Activated naive CD4-positive, alpha-beta T cell treated with Interleukin-2 at 50 U/mL for 16 hours (primary cell): ENCODE measurements at regions not wholly inside any gene's neighbourhood (a gene's known extent, or its start where the extent isn't known, plus 50 kb on each side); places are given as distances from the start of the nearest gene placed in this dataset.

Source experiments
- DNase-seq: peaks from one replicate; pipeline ENCODE4 v3.0.0-alpha.2; 2020

DNA sequence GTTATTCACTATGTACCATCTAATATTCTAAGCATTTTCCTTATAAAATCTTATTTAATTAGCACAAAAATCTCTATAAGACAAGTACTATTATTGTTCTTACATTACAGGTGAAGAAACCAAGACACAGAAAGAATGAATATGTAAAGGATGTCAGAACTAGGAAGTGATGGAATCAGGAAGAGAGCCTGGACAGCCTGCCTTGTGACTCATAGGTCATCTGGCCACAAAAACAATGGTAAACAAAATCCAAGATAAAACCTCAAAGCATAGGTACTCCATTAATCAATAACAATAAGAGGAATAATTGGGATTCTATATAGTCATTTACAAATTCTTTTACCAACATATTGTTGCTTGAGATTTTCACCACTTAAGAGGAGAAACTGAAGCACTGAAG lies 505.4 kb upstream of the PIK3C3 start:
- no peak for DNase-seq

DNA sequence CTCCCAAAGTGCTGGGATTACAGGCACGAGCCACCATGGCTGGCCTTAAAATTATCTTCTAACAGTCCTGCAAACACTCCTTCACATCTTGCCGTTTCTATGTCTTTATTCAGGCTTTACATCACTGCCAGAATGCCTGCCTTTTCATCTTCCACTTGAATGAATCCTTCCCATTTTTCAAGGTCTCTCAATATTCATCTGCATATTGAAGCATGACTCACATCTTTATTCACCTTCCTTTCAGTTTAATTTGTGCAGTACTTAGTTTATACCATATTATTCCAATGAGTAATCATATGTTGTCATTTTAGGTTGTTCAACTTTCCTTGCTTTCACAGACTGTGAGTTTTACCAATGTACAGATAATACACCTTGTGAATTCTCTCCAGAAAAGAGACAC lies 510.1 kb upstream of the PIK3C3 start:
- no peak for DNase-seq

DNA sequence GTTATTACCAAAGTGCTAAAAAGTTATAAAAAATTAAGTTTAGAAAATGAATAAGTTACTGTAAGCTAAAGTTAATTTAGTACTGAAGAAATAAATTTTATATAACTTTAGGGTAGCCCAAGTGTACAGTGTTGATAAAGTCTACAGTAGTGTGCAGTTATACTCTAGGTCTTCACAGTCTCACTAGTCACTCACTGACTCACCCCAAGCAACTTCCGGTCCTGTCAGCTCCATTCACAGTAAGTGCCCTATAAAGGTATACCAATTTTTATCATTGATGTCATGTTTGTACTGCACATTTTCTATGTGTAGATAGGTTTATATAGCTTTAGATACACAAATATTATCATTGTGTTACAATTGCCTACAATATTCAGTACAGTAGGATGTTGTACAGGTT lies 518.3 kb upstream of the PIK3C3 start:
- DNase-seq, result no peak

DNA sequence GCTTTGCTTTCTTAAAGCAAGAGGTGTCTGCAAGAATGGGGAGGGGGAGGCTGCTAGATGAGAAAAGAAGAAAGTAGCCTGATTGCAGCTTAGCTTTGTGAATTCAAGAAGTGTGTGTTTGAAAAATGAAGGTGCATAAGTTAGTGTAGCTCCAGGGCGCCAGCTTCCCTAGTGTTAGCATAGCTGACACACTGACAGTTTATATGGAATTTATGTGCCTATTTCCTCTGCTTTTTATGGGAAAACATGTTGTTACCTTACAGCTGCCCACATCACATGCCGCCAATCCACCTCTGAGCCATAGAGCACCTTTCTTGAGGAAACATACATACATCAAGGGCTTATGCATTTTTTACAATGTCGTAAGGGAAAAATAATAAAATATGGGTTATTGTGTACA lies 536.4 kb upstream of the PIK3C3 start:
- DNase-seq, result no peak

DNA sequence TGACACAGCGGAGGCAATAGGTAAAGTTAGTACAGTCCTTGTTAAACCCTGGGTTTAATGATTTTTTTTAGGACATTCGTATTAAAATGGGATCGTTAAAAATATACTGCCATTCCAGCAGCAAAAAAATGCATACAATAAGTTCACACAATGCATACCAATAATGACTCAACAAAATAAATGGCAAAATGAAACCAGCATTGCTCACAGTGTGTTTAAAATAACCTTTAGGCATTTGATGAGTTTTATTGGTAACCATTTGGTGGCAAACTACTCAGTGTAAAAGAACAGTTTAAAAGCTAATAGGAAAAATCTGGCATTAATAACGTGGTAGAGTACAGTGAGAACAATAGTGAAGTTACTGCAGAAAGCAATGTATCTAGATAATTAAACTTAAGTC lies 539.0 kb upstream of the PIK3C3 start:
- no peak for DNase-seq

DNA sequence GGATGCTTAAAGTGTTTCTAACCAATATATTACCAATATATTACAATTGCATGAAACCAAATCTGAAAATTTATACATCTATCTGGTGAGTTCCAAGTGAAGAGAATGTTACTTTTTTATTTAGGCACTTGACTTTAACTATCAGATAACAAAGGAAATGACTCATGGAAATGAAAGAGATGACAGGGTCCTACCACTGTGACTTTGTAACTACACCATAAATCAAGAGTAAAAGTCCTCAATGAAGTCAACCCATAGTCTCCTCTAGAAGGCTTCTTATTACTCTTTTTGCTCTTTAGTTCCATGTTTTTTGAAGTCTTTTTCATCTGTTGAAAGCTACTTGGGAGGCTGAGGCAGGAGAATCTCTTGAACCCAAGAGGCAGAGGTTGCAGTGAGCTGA lies 545.0 kb upstream of the PIK3C3 start:
- no peak for DNase-seq

DNA sequence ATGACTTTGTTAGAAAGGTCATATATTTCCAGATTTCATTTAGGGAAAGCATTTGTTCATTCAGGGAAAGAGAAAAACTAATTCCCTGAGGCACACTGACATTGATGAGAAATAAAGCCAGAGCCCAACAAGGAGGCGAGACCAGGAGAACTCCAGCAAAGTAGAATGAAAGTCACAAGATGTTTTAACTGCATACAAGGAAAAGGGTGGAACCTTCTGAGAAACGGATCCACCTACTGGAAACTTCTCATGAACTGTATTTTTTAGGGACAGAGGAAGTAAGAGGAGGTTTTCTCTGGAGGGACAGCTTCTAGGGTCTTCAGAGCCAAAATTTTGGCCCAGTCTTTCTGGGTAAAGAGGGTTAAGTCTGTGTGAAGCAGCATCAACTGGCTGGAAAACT lies 548.2 kb upstream of the PIK3C3 start:
- no peak for DNase-seq

DNA sequence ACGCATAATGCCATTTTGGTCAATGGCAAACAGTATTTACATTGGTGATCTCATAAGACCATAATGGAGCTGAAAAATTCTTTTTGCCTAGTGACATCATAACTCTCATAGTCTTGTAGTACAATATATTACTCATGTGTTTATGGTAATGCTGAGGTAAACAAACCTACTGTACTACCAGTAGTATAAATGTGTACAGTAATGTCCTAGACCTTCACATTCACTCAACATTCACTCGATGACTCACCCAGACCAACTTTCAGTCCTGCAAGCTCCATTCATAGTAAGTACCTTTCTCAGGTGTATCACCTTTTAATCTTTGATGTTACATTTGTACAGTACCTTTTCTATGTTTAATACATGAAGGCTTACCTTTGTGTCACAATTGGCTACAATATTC lies 558.2 kb upstream of the PIK3C3 start:
- no peak for DNase-seq

DNA sequence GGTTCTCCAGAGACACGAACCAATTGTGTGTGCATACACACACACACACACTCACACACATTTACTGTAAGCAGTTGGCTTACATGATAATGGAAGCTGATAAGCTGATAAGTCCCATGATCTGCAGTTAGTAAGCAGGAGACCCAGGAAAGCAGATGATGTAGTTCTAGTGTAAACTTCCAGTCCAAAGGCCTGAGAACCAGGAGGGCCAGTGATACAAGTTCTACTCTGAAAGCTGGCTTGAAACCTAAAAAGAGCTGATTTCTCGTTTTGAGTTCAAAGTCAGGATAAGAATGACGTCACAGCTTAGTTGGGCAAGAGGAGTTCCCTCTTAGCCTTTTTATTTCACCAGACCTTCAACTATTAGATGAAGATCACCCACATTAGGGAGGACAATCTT lies 558.8 kb upstream of the PIK3C3 start:
- DNase-seq, result no peak

DNA sequence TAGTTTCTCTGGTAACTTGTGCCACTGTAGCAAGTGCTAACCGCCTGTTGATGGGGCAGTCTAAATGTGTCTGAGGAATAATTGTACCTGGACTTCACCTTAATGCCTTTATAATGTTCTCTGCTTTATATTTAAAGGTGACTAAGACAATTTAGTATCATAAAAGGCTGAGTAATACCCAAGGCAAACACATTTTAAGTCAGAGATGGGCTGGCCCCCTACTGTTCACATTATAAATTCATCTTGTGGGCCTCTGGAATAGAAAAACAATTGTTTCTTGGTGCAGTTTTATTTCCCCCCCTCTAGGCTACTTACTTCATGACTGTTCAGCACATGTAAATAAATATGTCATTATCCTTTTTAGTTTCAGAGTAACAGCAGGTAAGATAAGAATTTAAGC lies 559.3 kb upstream of the PIK3C3 start:
- no peak for DNase-seq

DNA sequence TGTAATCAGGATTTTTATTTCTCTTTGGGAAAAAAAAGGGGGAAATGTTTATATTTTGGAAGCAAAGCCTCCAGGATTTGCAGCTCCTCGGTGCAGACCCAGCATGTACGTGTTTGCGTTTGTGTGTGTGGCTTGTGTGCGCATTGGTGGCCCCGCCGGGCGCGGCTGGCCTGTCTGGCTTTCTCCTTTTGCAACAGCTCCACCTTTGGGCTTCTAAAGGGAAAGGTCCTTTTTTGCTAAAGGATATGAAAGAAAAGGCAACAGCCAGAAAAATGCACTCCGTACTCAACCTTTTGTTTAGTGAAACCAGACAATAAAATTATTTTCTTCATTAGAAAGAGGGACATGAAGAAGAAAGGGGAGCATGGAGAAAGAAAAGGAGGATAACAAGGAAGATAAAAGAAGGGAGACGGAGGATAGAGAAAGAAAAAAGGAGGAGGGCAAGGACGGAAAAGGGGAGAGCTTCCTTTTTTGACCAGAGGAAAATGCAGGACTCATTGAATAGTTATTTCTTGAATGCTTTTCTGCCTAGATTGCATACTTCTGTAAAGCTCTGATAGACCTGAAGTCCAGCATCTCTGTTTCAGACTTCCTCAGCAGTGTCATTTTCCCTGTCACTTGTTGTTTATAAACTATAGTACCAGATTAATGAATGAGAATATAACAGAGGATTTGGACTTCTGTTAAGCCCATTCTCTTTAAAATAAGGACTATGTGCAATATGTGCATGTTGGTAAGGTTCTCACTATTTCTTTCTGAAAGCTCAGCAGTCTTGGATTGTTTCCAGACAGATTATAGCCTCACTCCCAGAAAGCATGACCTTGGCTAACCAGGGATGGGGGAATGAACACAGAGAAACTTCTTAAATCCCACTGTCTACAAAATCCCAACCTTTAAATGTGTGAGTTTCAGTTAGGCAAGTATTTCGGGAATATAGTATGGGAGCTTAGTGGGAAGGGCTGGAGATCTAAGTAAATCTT lies 563.1 kb upstream of the PIK3C3 start:
- DNase-seq, result no peak

DNA sequence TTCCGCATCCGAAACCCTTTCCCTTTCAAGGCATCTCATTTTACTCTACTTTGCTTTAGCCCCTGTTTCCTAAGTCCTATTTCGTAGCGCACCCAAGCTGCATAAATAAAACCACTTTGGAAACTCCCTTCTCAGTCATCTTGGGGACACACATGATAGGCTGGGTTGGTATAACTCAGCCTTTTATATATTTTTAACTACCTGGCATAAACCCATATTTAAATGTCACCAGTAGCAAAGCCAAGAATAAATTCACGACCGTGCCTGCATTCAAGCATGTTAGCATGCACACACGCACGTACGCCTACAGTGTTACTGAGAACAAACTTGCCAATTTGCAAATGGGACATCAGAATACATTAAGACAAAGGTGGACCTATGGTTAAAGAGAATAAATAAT lies 564.7 kb upstream of the PIK3C3 start:
- no peak for DNase-seq

DNA sequence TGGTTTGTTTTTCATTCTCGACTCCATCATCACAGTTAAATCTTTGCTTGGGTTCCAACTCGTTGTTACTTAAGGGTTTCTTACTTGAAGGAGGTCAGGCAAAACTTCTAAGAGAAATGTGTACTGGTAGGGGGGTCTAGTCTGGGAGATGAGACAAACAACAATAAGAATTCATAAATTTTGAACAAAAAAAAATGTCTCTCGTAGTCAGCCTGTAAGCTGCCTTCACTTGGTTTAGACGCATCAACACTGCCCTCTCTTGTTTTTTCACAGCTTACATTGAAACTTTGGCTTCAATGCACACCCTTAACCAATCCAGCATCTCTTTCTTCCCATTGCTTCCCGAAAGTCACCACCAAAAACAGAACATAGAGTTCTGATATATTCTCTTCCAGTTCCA lies 576.4 kb upstream of the PIK3C3 start:
- no peak for DNase-seq

DNA sequence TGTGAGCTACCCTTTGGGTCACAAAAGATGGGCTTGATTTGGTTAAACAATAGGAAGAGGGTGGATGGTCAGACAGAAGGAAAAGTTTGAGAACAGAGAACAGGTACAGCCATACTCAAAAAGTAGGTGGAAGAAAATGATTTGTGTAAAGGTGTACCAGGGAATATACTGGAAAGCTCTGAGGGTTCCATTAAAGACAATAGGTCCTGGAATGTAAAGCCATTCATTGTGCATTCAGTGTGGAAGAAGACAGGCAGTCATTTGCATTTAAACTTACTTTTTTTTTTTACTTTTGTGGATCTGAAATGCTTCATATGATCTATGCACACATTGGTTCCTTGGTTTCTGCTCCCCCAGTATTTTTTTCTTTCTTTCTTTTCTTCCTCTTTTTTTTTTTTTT lies 581.4 kb upstream of the PIK3C3 start:
- no peak for DNase-seq

DNA sequence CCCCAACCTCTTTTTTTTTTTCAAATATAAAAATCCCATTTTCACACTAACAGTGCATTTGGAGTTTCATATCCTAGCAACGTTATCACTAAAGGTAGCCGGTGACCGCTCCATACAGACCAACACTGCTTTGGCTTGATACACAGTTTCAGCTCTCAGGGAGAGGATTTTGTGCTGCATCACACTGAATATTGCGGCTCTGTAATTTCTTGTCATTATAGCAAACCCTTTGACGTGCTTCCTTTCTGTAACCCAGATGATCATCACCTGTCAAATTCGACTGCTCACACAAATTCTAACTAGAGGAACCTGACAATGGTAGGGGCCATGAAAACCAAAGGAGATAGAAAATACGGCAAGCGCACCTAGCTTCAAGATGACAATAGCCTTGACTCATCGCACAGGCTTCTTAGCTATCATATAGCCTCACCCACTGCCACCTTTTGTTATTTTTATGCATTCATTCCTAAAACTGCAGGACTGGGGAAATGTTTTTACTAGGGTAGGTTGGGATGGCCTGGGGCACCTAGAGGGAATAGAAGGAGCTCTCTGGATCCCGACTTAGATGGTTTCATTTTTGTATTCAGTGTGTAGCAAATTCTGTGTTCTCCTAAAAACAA lies 582.9 kb upstream of the PIK3C3 start:
- DNase-seq, result no peak

DNA sequence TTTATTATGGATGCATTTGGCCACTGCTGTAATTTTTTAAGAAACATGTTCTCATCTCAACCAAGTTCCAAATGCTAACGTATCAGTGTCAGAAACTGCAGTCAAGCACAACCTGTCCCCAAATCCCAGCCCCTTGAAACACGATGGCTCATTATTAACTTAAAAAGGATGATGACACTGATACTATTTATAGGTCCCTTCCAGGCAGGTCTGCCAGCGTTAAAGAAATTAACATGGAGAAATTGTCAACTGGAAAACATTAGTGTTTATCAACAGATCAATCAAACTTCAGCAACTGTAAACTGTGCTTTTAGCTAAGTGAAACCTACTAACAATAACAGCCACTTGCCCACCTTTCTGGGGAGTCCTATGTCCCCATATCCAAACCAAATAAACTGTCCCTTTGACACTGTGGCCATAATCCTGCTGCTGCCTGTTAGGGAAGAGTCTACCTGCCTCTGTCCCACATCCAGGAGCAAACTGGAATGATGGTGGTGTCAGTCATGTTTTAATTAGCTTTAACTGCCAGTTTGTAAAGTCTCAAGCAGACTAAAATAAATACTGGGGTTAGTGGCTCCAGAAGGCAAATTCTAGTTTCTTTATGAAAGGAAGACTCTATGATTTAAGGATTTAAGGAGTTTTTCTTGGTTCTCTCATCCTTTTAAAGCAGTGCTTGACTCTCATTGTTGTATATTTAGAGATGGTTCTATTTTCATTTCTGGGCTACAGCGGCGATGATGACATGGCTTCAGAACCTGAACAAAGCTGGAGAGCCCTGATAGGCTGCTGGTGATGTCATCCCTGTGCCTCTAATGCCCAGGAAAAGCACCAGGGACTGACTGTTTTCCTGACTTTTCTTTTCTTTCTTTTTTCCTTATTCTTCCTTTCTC lies 583.6 kb upstream of the PIK3C3 start:
- no peak for DNase-seq

DNA sequence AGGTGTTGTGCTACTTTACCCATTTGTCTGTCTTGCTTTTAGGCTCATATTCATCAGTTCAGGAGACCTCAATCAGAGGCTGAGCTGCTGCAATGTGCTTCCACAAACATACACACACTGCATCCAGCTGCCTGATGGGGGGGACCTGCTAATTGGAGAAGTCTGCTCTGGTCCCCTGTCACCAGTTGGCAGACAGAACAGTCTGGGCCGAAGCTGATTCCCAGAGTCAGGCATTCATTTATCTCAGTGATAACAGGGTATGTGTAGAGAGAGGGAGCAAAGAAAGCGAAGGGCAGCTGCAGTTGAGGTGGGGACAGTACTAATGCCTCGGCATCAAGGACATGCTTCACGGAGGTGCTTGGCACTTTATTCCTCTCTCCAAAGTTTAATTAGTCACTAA lies 584.3 kb upstream of the PIK3C3 start:
- no peak for DNase-seq

DNA sequence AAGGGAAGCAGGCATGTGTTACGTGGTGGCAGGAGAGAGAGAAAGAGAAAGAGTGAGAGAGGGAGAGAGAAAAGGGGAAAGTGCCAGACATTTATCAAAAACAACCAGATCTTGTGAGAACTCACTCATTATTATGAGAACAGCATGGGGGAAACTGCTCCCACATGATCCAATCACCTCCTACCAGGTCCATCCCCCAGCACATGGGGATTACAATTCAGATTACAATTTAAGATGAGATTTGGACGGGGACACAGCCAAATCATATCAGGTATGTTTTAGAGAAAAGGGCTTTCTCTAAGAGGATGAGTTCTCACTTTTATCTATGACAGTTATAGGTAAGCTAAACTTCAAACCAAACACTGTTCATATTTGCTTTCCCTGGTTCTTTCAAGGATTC lies 597.3 kb upstream of the PIK3C3 start:
- no peak for DNase-seq

DNA sequence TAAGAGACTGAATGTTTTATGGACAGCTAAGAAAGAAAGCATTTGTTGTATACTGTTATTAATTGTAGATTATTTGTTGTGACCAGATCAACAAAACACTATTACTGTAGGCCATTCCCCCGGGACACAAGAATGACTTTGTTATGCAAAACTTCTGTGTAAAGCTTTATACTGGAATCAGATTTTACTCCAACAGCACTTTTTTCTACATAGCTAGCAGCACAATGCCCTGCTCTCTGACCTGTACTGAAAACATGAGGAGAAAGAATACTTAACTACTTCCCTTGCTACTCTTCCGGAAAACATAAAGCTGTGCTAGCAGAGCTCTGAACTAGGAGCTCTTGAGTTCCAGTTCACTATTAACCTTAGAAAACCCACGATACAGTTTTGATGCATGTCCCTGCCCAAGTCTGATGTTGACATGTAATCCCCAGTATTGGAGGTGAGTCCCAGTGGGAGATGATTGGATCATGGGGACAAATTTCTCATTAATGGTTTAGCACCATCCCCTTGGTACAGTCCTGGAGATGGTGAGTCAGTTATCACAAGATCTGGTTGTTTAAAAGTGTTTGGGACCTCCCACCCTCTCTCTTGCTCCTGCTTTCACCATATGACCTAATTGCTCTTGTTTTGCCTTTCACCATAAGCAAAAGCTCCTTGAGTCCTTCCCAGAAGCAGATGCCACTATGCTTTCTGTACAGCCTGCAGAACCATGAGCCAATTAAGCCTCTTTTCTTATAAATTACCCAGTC lies 601.1 kb upstream of the PIK3C3 start:
- DNase-seq, result no peak

DNA sequence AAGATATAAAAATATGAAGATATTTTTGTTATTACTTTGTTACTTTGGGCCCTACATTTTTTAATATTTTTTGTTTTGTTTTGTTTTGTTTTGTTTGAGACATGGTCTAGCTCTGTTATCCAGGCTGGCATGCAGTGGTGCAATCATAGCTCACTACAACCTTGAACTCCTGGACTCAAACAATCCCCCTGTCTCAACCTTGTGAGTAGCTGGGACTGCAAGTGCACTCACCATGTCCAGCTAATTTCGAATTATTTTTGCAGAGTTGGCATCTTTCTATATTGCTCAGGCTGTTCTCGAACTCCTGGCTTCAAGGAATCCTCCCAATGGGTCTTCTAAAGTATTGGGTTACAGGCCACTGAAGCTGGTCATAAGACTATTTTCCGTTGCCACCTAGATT lies 603.6 kb upstream of the PIK3C3 start:
- no peak for DNase-seq

DNA sequence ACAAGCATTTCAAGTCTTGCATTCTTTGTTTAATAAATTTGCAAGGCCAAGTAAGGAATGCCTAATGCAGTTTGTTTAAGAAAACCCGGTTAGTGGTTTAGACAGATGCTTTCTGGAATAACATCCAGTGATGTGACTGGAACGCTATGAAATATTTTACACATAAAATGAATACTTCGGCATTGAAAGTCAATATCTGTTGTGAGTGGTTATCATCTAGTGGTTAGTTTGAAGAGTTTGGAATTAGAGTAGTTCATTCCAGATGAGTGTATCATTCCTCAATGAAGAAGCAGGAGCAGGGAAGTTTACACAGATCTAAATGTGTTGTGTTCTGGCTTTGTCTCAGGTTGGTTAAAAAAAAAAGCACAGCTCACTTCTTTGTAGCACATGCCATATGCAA lies 608.0 kb upstream of the PIK3C3 start:
- DNase-seq, result no peak

DNA sequence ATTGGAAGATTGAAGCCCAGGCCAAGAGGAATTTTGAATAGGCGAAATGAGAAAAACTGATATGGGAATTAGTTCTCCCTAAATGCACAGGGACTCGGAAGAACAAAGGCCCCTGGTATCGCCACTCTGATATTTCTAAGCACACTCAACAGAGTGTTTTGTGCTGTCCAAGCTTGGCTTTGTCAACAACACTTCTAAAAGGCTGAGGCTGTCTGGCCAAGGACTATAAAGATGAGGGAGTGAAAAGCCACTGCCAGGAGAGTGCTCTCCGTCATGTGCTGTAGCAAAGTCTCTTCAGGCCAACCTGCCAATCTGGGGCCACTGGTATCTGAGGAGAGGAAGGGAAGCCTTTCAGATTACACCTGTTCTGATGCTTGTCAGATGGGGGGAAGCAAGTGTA lies 611.2 kb upstream of the PIK3C3 start:
- no peak for DNase-seq

DNA sequence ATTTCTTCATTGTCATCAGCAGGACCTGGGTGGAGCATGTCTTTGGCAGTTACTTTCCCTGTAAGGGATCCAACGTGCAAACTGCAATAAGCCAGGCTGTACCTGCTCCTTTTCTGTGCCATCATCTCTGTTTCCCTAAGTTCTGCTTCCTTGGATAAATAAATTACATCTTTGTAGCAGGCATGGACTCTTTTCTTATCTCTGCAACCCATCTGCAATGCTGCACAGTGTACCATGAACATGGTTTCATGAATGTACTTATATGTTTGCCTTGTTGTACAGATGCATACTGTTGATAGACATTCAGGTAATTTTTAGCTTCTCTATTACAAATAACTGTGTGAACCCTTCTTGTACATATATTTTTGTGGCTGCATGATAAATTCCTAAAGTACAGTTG lies 616.7 kb upstream of the PIK3C3 start:
- no peak for DNase-seq
